Activated B cell treated with CpG ODN at 0.5 μM for 24 hours (primary cell): ENCODE measurements at regions not wholly inside any gene's neighbourhood (a gene's known extent, or its start where the extent isn't known, plus 50 kb on each side); places are given as distances from the start of the nearest gene placed in this dataset.

Source experiments
- ATAC-seq: fragments of 200-7000 bp; cut with Tn5 transposase; one replicate; pipeline ENCODE4 v1.10.0; 2021; ENCODE audit warnings: low read depth, mild to moderate bottlenecking, moderate library complexity
- CTCF ChIA-PET: fragments of 350-600 bp; sonication (Branson Sonifier 250); formaldehyde crosslinking; loops from one replicate; lab custom pipeline; 2021; ENCODE audit warnings: antibody characterized with exemption; lab: Charles Lee
- POLR2A ChIA-PET: fragments of 350-600 bp; sonication (Branson Sonifier 250); formaldehyde crosslinking; loops from one replicate; lab custom pipeline; 2021; ENCODE audit warnings: antibody characterized with exemption; lab: Charles Lee
- DNase-seq: peaks from one replicate; pipeline ENCODE4 v3.0.0; 2022
- H3K27ac Mint-ChIP-seq: one replicate; pipeline ENCODE4 v1.8.0; 2020; ENCODE audit warnings: mixed read lengths
- H3K27me3 Mint-ChIP-seq: one replicate; pipeline ENCODE4 v1.8.0; 2021; ENCODE audit warnings: mixed read lengths
- H3K36me3 Mint-ChIP-seq: one replicate; pipeline ENCODE4 v1.8.0; 2021; ENCODE audit warnings: low read depth, mixed read lengths
- H3K4me1 Mint-ChIP-seq: one replicate; pipeline ENCODE4 v1.8.0; 2021; ENCODE audit warnings: mixed read lengths
- H3K4me3 Mint-ChIP-seq: one replicate; pipeline ENCODE4 v1.8.0; 2020; ENCODE audit warnings: mild to moderate bottlenecking, mixed read lengths
- H3K9me3 Mint-ChIP-seq: one replicate; pipeline ENCODE4 v1.8.0; 2020; ENCODE audit warnings: mixed read lengths
- intact Hi-C: fragments of 100-400 bp; cut with micrococcal nuclease; formaldehyde crosslinking; loops from one replicate; pipeline ENCODE4 v1.15.1; 2024
- TF ChIP-seq, protein P1 (sequence below): fragments of 200-600 bp; IDR thresholded peaks from one replicate; pipeline ENCODE4 v1.8.0; 2022; ENCODE audit warnings: antibody characterized with exemption, mild to moderate bottlenecking

DNA sequence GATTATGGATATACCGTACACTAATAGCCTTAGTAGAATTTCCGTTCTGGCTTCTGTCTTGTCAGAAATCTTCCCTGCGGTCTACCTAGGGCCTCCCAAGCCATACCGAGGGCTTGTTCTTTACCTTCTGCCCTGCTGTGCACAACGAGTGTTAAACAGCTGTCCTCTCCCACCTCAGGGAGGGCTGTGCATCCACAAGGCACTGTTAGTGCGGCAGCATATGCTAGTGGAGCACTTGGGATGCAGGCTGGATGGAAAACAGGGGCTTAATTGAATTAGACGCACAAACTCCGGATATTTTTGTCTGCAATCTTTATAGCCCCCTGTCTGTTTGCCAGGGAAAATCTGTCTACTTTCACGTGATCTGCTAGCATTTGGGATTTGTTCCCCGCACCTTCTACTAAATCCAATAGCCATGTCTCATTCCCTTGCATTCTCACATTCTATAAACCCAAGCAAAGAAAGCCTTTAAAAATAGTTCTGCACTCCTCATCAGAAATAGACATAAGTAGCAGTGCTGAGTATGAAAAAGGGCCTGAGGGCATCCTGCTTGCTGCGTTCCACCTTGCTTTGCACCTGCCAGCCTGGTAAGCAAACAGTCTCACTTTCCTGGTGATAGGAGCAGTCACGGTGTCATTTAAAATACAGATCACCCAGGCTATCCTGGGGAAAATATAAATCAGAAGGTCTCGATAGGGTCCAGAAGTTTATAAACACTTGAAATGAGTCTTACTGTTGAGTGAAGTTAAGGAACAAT is 382.6 kb downstream of the RASEF start:
- H3K36me3 Mint-ChIP-seq: no peaks in the 10 kb centered on the region
- no peak for ATAC-seq
- H3K27me3 Mint-ChIP-seq: no peaks in the 10 kb centered on the region
- peaks cover 2% of the 10 kb centered on the region for H3K9me3 Mint-ChIP-seq
- no peaks in the 10 kb centered on the region for H3K4me1 Mint-ChIP-seq
- POLR2A ChIA-PET: no interaction called here
- TF ChIP-seq, protein P1, sequence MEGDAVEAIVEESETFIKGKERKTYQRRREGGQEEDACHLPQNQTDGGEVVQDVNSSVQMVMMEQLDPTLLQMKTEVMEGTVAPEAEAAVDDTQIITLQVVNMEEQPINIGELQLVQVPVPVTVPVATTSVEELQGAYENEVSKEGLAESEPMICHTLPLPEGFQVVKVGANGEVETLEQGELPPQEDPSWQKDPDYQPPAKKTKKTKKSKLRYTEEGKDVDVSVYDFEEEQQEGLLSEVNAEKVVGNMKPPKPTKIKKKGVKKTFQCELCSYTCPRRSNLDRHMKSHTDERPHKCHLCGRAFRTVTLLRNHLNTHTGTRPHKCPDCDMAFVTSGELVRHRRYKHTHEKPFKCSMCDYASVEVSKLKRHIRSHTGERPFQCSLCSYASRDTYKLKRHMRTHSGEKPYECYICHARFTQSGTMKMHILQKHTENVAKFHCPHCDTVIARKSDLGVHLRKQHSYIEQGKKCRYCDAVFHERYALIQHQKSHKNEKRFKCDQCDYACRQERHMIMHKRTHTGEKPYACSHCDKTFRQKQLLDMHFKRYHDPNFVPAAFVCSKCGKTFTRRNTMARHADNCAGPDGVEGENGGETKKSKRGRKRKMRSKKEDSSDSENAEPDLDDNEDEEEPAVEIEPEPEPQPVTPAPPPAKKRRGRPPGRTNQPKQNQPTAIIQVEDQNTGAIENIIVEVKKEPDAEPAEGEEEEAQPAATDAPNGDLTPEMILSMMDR: no peak
- no peak overlapping the region for H3K27ac Mint-ChIP-seq
- intact Hi-C loops: no loop called here
- CTCF ChIA-PET: no interaction called here
- DNase-seq: no peak
- no peak overlapping the region for H3K4me3 Mint-ChIP-seq

DNA sequence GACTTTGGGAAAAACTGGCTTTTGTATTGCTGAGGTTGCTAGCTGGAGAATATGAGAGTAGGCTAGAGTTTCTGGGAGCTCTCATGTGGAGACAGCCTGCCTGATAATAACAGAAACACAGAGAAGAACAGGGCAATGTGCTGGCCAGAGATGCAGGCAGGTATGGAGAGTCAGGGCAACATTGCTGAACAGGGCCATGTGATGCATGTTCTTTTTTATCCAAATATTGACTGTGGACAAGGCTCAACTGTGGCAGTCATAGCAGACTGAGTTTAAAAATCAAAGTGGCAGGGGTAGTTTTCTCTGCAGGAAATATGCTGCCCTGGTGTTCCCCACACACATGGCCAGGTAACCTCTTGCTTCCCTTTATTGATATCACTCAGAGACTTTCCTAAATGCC is 381.1 kb downstream of the RASEF start:
- H3K4me1 Mint-ChIP-seq: no peaks in the 10 kb centered on the region
- peaks cover 2% of the 10 kb centered on the region for H3K9me3 Mint-ChIP-seq
- H3K4me3 Mint-ChIP-seq: no peak overlapping the region
- H3K27me3 Mint-ChIP-seq: no peaks in the 10 kb centered on the region
- no peaks in the 10 kb centered on the region for H3K36me3 Mint-ChIP-seq
- intact Hi-C loops: no loop called here
- CTCF ChIA-PET: no interaction called here
- H3K27ac Mint-ChIP-seq: no peak overlapping the region
- POLR2A ChIA-PET: no interaction called here
- ATAC-seq (no peak), DNase-seq (no peak)
- TF ChIP-seq, protein P1: no peak

- intact Hi-C loops: no loop called here
- DNase-seq: no peak
These were observed 380.5 kb downstream of the RASEF start for GRCh38 chr9:82682431-82682830.

DNA sequence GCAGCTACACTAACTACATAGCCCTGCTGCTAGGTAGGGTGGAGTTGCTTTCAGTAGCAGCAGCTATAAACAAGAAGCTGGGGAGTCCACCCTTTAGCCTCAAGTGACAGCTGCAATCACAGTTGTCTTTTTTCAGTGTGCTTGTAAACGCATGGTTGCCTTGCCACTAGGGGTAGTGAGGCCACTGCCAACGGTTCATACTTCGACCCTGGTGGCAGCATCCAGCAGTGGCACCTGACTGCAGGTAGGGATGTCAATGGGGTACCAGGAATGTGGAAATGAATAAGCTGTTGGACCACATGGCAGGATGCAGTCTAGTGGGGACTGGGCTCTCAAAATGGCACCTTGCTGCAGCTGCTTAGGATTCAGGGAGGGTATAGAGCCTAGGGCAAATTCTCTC is 367.2 kb downstream of the RASEF start:
- no peaks in the 10 kb centered on the region for H3K4me1 Mint-ChIP-seq
- intact Hi-C loops: no loop called here
- ChIA-PET POLR2A (no interaction called here), CTCF (no interaction called here)
- no peak for ATAC-seq
- H3K27ac Mint-ChIP-seq: no peak overlapping the region
- no peaks in the 10 kb centered on the region for H3K27me3 Mint-ChIP-seq
- TF ChIP-seq, protein P1: no peak
- H3K36me3 Mint-ChIP-seq: no peaks in the 10 kb centered on the region
- peaks cover 8% of the 10 kb centered on the region for H3K9me3 Mint-ChIP-seq
- DNase-seq: no peak
- no peak overlapping the region for H3K4me3 Mint-ChIP-seq

More at GRCh38 chr9:82682431-82682830, 380.5 kb downstream of the RASEF start:
- H3K27me3 Mint-ChIP-seq: no peaks in the 10 kb centered on the region
- CTCF ChIA-PET: no interaction called here
- H3K4me1 Mint-ChIP-seq: no peaks in the 10 kb centered on the region
- POLR2A ChIA-PET: no interaction called here
- no peak for ATAC-seq
- no peak overlapping the region for H3K4me3 Mint-ChIP-seq
- no peaks in the 10 kb centered on the region for H3K36me3 Mint-ChIP-seq
- H3K27ac Mint-ChIP-seq: no peak overlapping the region
- peaks cover 2% of the 10 kb centered on the region for H3K9me3 Mint-ChIP-seq
- TF ChIP-seq, protein P1: no peak

DNA sequence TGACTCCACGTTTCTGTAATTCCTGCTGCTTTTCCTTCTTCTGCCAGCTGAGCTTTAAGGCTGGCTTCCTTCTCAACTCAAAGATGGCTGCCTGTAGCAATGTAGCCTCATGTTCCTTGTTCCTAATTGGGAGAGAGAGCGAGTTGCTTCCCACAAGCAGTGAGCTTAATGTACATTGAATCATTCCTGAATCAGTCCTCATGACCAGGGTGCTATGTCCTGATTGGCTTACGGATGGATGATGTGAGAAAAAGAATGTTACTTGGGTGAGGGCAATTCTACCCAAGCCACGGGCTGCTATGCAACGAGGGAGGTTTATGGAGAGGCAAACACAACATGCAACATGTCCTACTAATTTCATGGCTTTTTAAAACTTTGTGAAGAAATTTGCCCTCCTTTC is 356.2 kb downstream of the RASEF start:
- ChIA-PET POLR2A (no interaction called here), CTCF (no interaction called here)
- Mint-ChIP-seq H3K36me3 (no peaks in the 10 kb centered on the region), H3K4me3 (no peak overlapping the region), H3K27ac (no peak overlapping the region), H3K27me3 (no peaks in the 10 kb centered on the region), H3K9me3 (peaks cover 3% of the 10 kb centered on the region), H3K4me1 (no peaks in the 10 kb centered on the region)
- ATAC-seq: no peak
- intact Hi-C loops: no loop called here
- TF ChIP-seq, protein P1: no peak
- DNase-seq: no peak
